IMR-90 (cell line): ENCODE measurements at regions not wholly inside any gene's neighbourhood (a gene's known extent, or its start where the extent isn't known, plus 50 kb on each side); places are given as distances from the start of the nearest gene placed in this dataset.

Experiments
- ATAC-seq: fragments of 200-7000 bp; cut with Tn5 transposase; 2 replicates; pipeline ENCODE4 v1.9.1; 2020; ENCODE audit warnings: low read depth, mild to moderate bottlenecking, moderate library complexity
- BruUV-seq: library from RNA; stranded (reverse); fragments of 400-500 nt; replicated peaks from 2 replicates; lab custom pipeline; 2021; lab: Mats Ljungman, UMichigan
- CTCF ChIA-PET: fragments of 300-600 bp; formaldehyde crosslinking; extraction: SDS; loops from one replicate; lab custom pipeline; 2021; ENCODE audit warnings: antibody characterized with exemption; lab: Yijun Ruan, JAX
- POLR2A ChIA-PET: fragments of 300-600 bp; sonication (Branson Sonifier 250); formaldehyde crosslinking; loops from one replicate; lab custom pipeline; 2022; ENCODE audit warnings: antibody characterized with exemption; ENCODE audit not compliant: unreplicated experiment; lab: Charles Lee
- DNase-seq: peaks from one replicate; pipeline ENCODE4 v3.0.0; 2013
- H2AFZ ChIP-seq: replicated peaks from 2 replicates; pipeline ENCODE3; 2013; ENCODE audit warnings: low read length, mild to moderate bottlenecking; ENCODE audit not compliant: poor library complexity
- H2AK5ac ChIP-seq: 2 replicates; pipeline ENCODE4 v1.6.1; 2013; ENCODE audit warnings: low read depth, low read length, inconsistent platforms
- H2AK9ac ChIP-seq: replicated peaks from 2 replicates; pipeline ENCODE3; 2013; ENCODE audit warnings: mild to moderate bottlenecking, low read depth, low read length, moderate library complexity; ENCODE audit not compliant: poor library complexity
- H2BK120ac ChIP-seq: 2 replicates; pipeline ENCODE4 v1.6.1; 2013; ENCODE audit warnings: low read depth, low read length, inconsistent platforms
- H2BK15ac ChIP-seq: 3 replicates; pipeline ENCODE4 v1.6.1; 2013; ENCODE audit warnings: low read depth, low read length, inconsistent platforms
- H2BK20ac ChIP-seq: 2 replicates; pipeline ENCODE4 v1.6.1; 2013; ENCODE audit warnings: low read depth, mild to moderate bottlenecking, inconsistent platforms, low read length, moderate library complexity
- H2BK5ac ChIP-seq: 2 replicates; pipeline ENCODE4 v1.6.1; 2013; ENCODE audit warnings: mild to moderate bottlenecking, low read depth, low read length, inconsistent platforms; ENCODE audit not compliant: poor library complexity, severe bottlenecking
- H3K14ac ChIP-seq: replicated peaks from 2 replicates; pipeline ENCODE4 v1.6.1; 2013; ENCODE audit warnings: low read depth, low read length, inconsistent platforms
- H3K18ac ChIP-seq: 2 replicates; pipeline ENCODE4 v1.6.1; 2013; ENCODE audit warnings: low read depth, low read length, control low read depth
- H3K23ac ChIP-seq: 2 replicates; pipeline ENCODE4 v1.6.1; 2013; ENCODE audit warnings: low read depth, low read length, inconsistent platforms
- H3K27ac ChIP-seq: 2 replicates; pipeline ENCODE4 v1.5.1; 2013; ENCODE audit warnings: mild to moderate bottlenecking, control low read depth, low read length; ENCODE audit not compliant: insufficient read depth
- H3K27me3 ChIP-seq: 2 replicates; pipeline ENCODE4 v1.6.1; 2013; ENCODE audit warnings: low read length; ENCODE audit not compliant: control insufficient read depth, insufficient read depth
- H3K36me3 ChIP-seq: 2 replicates; pipeline ENCODE4 v1.6.1; 2013; ENCODE audit warnings: low read length, mixed read lengths; ENCODE audit not compliant: control insufficient read depth, insufficient read depth
- H3K4ac ChIP-seq: 2 replicates; pipeline ENCODE4 v1.6.1; 2013; ENCODE audit warnings: low read depth, low read length, inconsistent platforms
- H3K4me1 ChIP-seq: 2 replicates; pipeline ENCODE4 v1.6.1; 2013; ENCODE audit warnings: low read length, mixed read lengths; ENCODE audit not compliant: control insufficient read depth, insufficient read depth
- H3K4me2 ChIP-seq: 2 replicates; pipeline ENCODE4 v1.6.1; 2013; ENCODE audit warnings: low read depth, mild to moderate bottlenecking, control low read depth, low read length, moderate library complexity
- H3K4me3 ChIP-seq: 2 replicates; pipeline ENCODE4 v1.5.1; 2013; ENCODE audit warnings: low read depth, mild to moderate bottlenecking, control low read depth, low read length, moderate library complexity; ENCODE audit not compliant: insufficient read depth
- H3K56ac ChIP-seq: 2 replicates; pipeline ENCODE4 v1.6.1; 2013; ENCODE audit warnings: low read length, inconsistent platforms; ENCODE audit not compliant: insufficient read depth; ENCODE audit errors: extremely low read depth
- H3K79me1 ChIP-seq, 2 experiments: 2 replicates each; pipeline ENCODE4 v1.6.1; 2013; ENCODE audit warnings: low read length in 2 of 2, inconsistent platforms in 1 of 2, low read depth in 1 of 2
- H3K9ac ChIP-seq: 2 replicates; pipeline ENCODE4 v1.6.1; 2013; ENCODE audit warnings: low read depth, low read length, control low read depth
- H3K9me1 ChIP-seq: 2 replicates; pipeline ENCODE4 v1.6.1; 2013; ENCODE audit warnings: low read length, inconsistent platforms; ENCODE audit not compliant: insufficient read depth
- H3K9me3 ChIP-seq: 2 replicates; pipeline ENCODE4 v1.6.1; 2013; ENCODE audit warnings: low read length; ENCODE audit not compliant: control insufficient read depth, insufficient read depth
- H4K20me1 ChIP-seq: 2 replicates; pipeline ENCODE4 v1.6.1; 2013; ENCODE audit warnings: low read length, inconsistent platforms; ENCODE audit not compliant: insufficient read depth
- H4K5ac ChIP-seq: 2 replicates; pipeline ENCODE4 v1.6.1; 2013; ENCODE audit warnings: mild to moderate bottlenecking, low read depth, low read length, control low read depth
- H4K8ac ChIP-seq, 2 experiments: 2 replicates each; pipeline ENCODE4 v1.6.1; 2013; ENCODE audit warnings: low read depth in 2 of 2, low read length in 2 of 2, control low read depth in 1 of 2, inconsistent platforms in 1 of 2
- H4K91ac ChIP-seq: 2 replicates; pipeline ENCODE4 v1.6.1; 2013; ENCODE audit warnings: low read depth, low read length, inconsistent platforms; ENCODE audit not compliant: insufficient read depth
- BHLHE40 ChIP-seq: fragments of 150-350 bp; IDR thresholded peaks from 2 replicates; pipeline ENCODE4 v1.6.1; 2016; ENCODE audit warnings: mild to moderate bottlenecking, low read depth, low read length
- CEBPB ChIP-seq: IDR thresholded peaks from 2 replicates; pipeline ENCODE4 v1.6.1; 2012; ENCODE audit warnings: low read depth, low read length, improper control_type of control experiment
- CHD1 ChIP-seq: IDR thresholded peaks from 2 replicates; pipeline ENCODE4 v1.6.1; 2012; ENCODE audit warnings: low read depth, low read length, improper control_type of control experiment
- FOS ChIP-seq: fragments of 150-350 bp; IDR thresholded peaks from 2 replicates; pipeline ENCODE4 v1.6.1; 2016; ENCODE audit warnings: low read depth, low read length
- MAZ ChIP-seq: IDR thresholded peaks from 2 replicates; pipeline ENCODE4 v1.6.1; 2012; ENCODE audit warnings: low read depth, mild to moderate bottlenecking, low read length, improper control_type of control experiment, moderate library complexity, borderline replicate concordance
- NFE2L2 ChIP-seq: fragments of 150-350 bp; IDR thresholded peaks from 2 replicates; pipeline ENCODE4 v1.6.1; 2016; ENCODE audit warnings: low read depth, mild to moderate bottlenecking, low read length
- POLR2A ChIP-seq: IDR thresholded peaks from 2 replicates; pipeline ENCODE4 v1.6.1; 2012; ENCODE audit warnings: mild to moderate bottlenecking, low read depth, low read length
- RCOR1 ChIP-seq: IDR thresholded peaks from 2 replicates; pipeline ENCODE4 v1.6.1; 2012; ENCODE audit warnings: mild to moderate bottlenecking, low read length, improper control_type of control experiment; ENCODE audit not compliant: insufficient replicate concordance
- RFX5 ChIP-seq: IDR thresholded peaks from 2 replicates; pipeline ENCODE4 v1.8.0; 2012; ENCODE audit warnings: low read depth, mild to moderate bottlenecking, low read length, moderate library complexity
- SMC3 ChIP-seq: fragments of 150-350 bp; IDR thresholded peaks from 2 replicates; pipeline ENCODE4 v1.6.1; 2016; ENCODE audit warnings: low read depth, mild to moderate bottlenecking, antibody characterized with exemption, low read length, moderate library complexity
- WGBS, 2 experiments: methylation state at CpG; one replicate each; pipeline versions ENCODE4 v1.1.5 to v1.1.7; 2013; ENCODE audit warnings: missing lambda C conversion rate in 2 of 2; ENCODE audit not compliant: insufficient read length in 1 of 2; ENCODE audit errors: extremely low coverage in 2 of 2; 5-methylcytosine and 5-hydroxymethylcytosine counted together
- dilution Hi-C: fragments of 300-500 bp; cut with HindIII; formaldehyde crosslinking; loops from one replicate; pipeline ENCODE4 v1.14.3; 2018; ENCODE audit warnings: low sequenced_read_pairs; ENCODE audit not compliant: unreplicated experiment
- in situ Hi-C: fragments of 300-500 bp; cut with MboI; formaldehyde crosslinking; loops from 3 replicates; pipeline ENCODE4 v1.14.3; 2019; ENCODE audit warnings: low sequenced_read_pairs, inconsistent platforms, mixed read lengths
- intact Hi-C: fragments of 100-400 bp; cut with micrococcal nuclease; formaldehyde crosslinking; loops from 2 replicates; pipeline ENCODE4 v1.10.0; 2022
- TF ChIP-seq, protein P1 (sequence below): fragments of 150-350 bp; IDR thresholded peaks from 2 replicates; pipeline ENCODE4 v1.6.1; 2017; ENCODE audit warnings: mild to moderate bottlenecking, antibody characterized with exemption, low read length, low read depth
- TF ChIP-seq, protein P2 (sequence below): fragments of 150-350 bp; IDR thresholded peaks from 2 replicates; pipeline ENCODE4 v1.6.1; 2016; ENCODE audit warnings: low read depth, mild to moderate bottlenecking, low read length, moderate library complexity, borderline replicate concordance

DNA sequence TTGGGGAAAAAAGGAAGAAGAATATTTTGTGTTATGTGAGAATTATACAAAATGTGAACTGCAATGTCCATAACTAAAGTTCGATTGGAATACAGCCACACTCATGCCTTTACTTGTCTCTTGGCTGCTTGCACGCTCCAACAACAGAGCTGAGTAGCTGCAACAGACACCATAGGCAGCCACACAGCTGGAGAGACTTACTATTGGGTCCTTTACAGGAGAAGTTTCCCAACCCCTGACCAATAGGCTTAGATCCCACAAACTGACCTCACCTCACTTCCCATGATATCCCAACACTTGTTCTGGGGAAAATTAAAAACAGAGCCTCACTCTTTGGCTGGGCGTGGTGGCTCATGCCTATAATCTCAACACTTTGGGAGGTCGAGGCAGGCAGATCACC lies 213.8 kb downstream of the SH3BP4 start:
- H3K23ac ChIP-seq, result no peak overlapping the region
- H2BK20ac ChIP-seq, result no peak overlapping the region
- no peak overlapping the region for H3K9ac ChIP-seq
- H3K27ac ChIP-seq, result no peak overlapping the region
- no peak overlapping the region for H2AK5ac ChIP-seq
- H2BK15ac ChIP-seq, result no peak overlapping the region
- H3K27me3 ChIP-seq, result peaks cover 7% of the 10 kb centered on the region
- dilution Hi-C loops, result no loop called here
- no peak for DNase-seq
- no peak overlapping the region for H4K5ac ChIP-seq
- H2AK9ac ChIP-seq, result no peak overlapping the region
- no peak overlapping the region for H3K4me3 ChIP-seq
- no peak overlapping the region for H4K91ac ChIP-seq
- H4K20me1 ChIP-seq, result no peaks in the 10 kb centered on the region
- H3K36me3 ChIP-seq, result no peaks in the 10 kb centered on the region
- no peak overlapping the region for H2BK5ac ChIP-seq
- no peak overlapping the region for H4K8ac ChIP-seq
- no TSS peak for BruUV-seq
- in situ Hi-C loops, result no loop called here
- WGBS, 2 experiments, result 40% methylated on average over 1 of the region's 4 CpGs; no CpG with 5 or more reads in 1 of the 2 experiments
- H3K56ac ChIP-seq, result no peak overlapping the region
- H2BK120ac ChIP-seq, result no peak overlapping the region
- no peak overlapping the region for H2AFZ ChIP-seq
- no peak overlapping the region for H3K4ac ChIP-seq
- no peaks in the 10 kb centered on the region for H3K9me1 ChIP-seq
- no peaks in the 10 kb centered on the region for H3K79me1 ChIP-seq
- no peak for TF ChIP-seq RFX5
- TF ChIP-seq FOS, result no peak
- TF ChIP-seq SMC3, result no peak
- no peak for TF ChIP-seq BHLHE40
- TF ChIP-seq, protein P1, sequence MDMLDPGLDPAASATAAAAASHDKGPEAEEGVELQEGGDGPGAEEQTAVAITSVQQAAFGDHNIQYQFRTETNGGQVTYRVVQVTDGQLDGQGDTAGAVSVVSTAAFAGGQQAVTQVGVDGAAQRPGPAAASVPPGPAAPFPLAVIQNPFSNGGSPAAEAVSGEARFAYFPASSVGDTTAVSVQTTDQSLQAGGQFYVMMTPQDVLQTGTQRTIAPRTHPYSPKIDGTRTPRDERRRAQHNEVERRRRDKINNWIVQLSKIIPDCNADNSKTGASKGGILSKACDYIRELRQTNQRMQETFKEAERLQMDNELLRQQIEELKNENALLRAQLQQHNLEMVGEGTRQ, result no peak
- TF ChIP-seq MAZ, result no peak
- no peak for TF ChIP-seq CEBPB
- TF ChIP-seq, protein P2, sequence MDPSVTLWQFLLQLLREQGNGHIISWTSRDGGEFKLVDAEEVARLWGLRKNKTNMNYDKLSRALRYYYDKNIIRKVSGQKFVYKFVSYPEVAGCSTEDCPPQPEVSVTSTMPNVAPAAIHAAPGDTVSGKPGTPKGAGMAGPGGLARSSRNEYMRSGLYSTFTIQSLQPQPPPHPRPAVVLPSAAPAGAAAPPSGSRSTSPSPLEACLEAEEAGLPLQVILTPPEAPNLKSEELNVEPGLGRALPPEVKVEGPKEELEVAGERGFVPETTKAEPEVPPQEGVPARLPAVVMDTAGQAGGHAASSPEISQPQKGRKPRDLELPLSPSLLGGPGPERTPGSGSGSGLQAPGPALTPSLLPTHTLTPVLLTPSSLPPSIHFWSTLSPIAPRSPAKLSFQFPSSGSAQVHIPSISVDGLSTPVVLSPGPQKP, result no peak
- no peak for TF ChIP-seq POLR2A
- TF ChIP-seq RCOR1, result no peak
- no peak for TF ChIP-seq CHD1
- TF ChIP-seq NFE2L2, result no peak
- H3K4me1 ChIP-seq, result peaks cover under 1% of the 10 kb centered on the region; the same call in 1 of the 2 replicates
- intact Hi-C loops, result no loop called here
- H3K4me2 ChIP-seq, result no peak overlapping the region
- H3K18ac ChIP-seq, result no peak overlapping the region
- CTCF ChIA-PET, result no interaction called here
- POLR2A ChIA-PET, result no interaction called here
- no peak for ATAC-seq
- H3K14ac ChIP-seq, result no peak overlapping the region
- no peaks in the 10 kb centered on the region for H3K9me3 ChIP-seq
